Panc1 (cell line): ENCODE measurements at regions not wholly inside any gene's neighbourhood (a gene's known extent, or its start where the extent isn't known, plus 50 kb on each side); places are given as distances from the start of the nearest gene placed in this dataset.

Experiments
- ATAC-seq: fragments of 200-7000 bp; cut with Tn5 transposase; 2 replicates; pipeline ENCODE4 v1.9.1; 2020; ENCODE audit warnings: mild to moderate bottlenecking, moderate library complexity
- BruUV-seq: library from RNA; stranded (reverse); fragments of 400-500 nt; replicated peaks from 2 replicates; lab custom pipeline; 2021; lab: Mats Ljungman, UMichigan
- CTCF ChIA-PET: fragments of 300-600 bp; sonication (Branson Sonifier 250); formaldehyde crosslinking; loops from one replicate; lab custom pipeline; 2022; ENCODE audit warnings: antibody characterized with exemption; lab: Charles Lee
- POLR2A ChIA-PET: fragments of 300-600 bp; sonication (Branson Sonifier 250); formaldehyde crosslinking; loops from one replicate; lab custom pipeline; 2022; ENCODE audit warnings: antibody characterized with exemption; lab: Charles Lee
- DNase-seq: peaks from one replicate; pipeline ENCODE4 v3.0.0-alpha.2; 2010; ENCODE audit warnings: low read depth, low spot score
- H3K27ac ChIP-seq: 2 replicates; pipeline ENCODE4 v1.5.1; 2011; ENCODE audit warnings: mild to moderate bottlenecking, low read length, inconsistent platforms
- H3K27me3 ChIP-seq: fragments of 200-500 bp; sonication (Bioruptor generic); 2 replicates; pipeline ENCODE4 v1.6.0; 2014; ENCODE audit warnings: low read length, inconsistent platforms; ENCODE audit not compliant: control insufficient read depth, insufficient read depth
- H3K36me3 ChIP-seq: fragments of 200-500 bp; sonication (Bioruptor generic); 2 replicates; pipeline ENCODE4 v1.5.1; 2014; ENCODE audit warnings: inconsistent platforms, mild to moderate bottlenecking, low read length, moderate library complexity; ENCODE audit not compliant: control insufficient read depth, insufficient read depth
- H3K4me1 ChIP-seq: 2 replicates; pipeline ENCODE4 v1.5.1; 2011; ENCODE audit warnings: inconsistent platforms, mild to moderate bottlenecking, low read length, moderate library complexity; ENCODE audit not compliant: control insufficient read depth, insufficient read depth
- H3K4me3 ChIP-seq, 2 experiments: 2 replicates each; pipeline ENCODE4 v1.5.1; 2011 to 2012; ENCODE audit warnings: low read depth in 2 of 2, low read length in 2 of 2, mild to moderate bottlenecking in 2 of 2, inconsistent platforms in 1 of 2, moderate library complexity in 1 of 2
- H3K9me3 ChIP-seq: fragments of 200-500 bp; sonication (Bioruptor generic); 2 replicates; pipeline ENCODE4 v1.5.1; 2014; ENCODE audit warnings: low read depth, mild to moderate bottlenecking, inconsistent platforms, low read length, moderate library complexity; ENCODE audit not compliant: control insufficient read depth, insufficient read depth
- POLR2AphosphoS5 ChIP-seq: IDR thresholded peaks from 2 replicates; pipeline ENCODE4 v1.6.1; 2012; ENCODE audit warnings: mild to moderate bottlenecking, low read depth, low read length, moderate library complexity
- REST ChIP-seq, 2 experiments: IDR thresholded peaks; 2 replicates each; pipeline ENCODE4 v1.6.1; 2011 to 2012; ENCODE audit warnings: low read depth in 2 of 2, control low read depth in 1 of 2, low read length in 1 of 2, mild to moderate bottlenecking in 1 of 2, moderate library complexity in 1 of 2; ENCODE audit not compliant: insufficient read depth in 1 of 2
- SIN3A ChIP-seq: IDR thresholded peaks from 2 replicates; pipeline ENCODE4 v1.6.1; 2012; ENCODE audit warnings: low read depth, mild to moderate bottlenecking, low read length, moderate library complexity, borderline replicate concordance; ENCODE audit not compliant: insufficient read depth
- TCF7L2 ChIP-seq: IDR thresholded peaks from 2 replicates; pipeline ENCODE4 v1.6.1; 2011; ENCODE audit warnings: mild to moderate bottlenecking, low read depth, low read length, inconsistent platforms
- in situ Hi-C: cut with HindIII; loops from 2 replicates; pipeline ENCODE4 v1.10.0; 2016; ENCODE audit warnings: low sequenced_read_pairs, low pct_unique_long_range_greater_than_20kb
- intact Hi-C: fragments of 100-400 bp; cut with micrococcal nuclease; formaldehyde crosslinking; loops from one replicate; pipeline ENCODE4 v1.10.0; 2022; ENCODE audit not compliant: unreplicated experiment
- TF ChIP-seq, protein P1 (sequence below): fragments of 450-650 bp; IDR thresholded peaks from 2 replicates; pipeline ENCODE4 v1.5.1; 2017; ENCODE audit warnings: mild to moderate bottlenecking

- ChIA-PET POLR2A (no interaction called here), CTCF (no interaction called here)
- intact Hi-C loops (no loop called here), in situ Hi-C loops (no loop called here)
- no peak for DNase-seq
- no peak overlapping the region for H3K4me3 ChIP-seq
- no peak overlapping the region for H3K27ac ChIP-seq
- no peak for ATAC-seq
- TF ChIP-seq SIN3A (no peak), POLR2AphosphoS5 (no peak)
- TF ChIP-seq, protein P1, sequence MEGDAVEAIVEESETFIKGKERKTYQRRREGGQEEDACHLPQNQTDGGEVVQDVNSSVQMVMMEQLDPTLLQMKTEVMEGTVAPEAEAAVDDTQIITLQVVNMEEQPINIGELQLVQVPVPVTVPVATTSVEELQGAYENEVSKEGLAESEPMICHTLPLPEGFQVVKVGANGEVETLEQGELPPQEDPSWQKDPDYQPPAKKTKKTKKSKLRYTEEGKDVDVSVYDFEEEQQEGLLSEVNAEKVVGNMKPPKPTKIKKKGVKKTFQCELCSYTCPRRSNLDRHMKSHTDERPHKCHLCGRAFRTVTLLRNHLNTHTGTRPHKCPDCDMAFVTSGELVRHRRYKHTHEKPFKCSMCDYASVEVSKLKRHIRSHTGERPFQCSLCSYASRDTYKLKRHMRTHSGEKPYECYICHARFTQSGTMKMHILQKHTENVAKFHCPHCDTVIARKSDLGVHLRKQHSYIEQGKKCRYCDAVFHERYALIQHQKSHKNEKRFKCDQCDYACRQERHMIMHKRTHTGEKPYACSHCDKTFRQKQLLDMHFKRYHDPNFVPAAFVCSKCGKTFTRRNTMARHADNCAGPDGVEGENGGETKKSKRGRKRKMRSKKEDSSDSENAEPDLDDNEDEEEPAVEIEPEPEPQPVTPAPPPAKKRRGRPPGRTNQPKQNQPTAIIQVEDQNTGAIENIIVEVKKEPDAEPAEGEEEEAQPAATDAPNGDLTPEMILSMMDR = no peak
- no peaks in the 10 kb centered on the region for H3K27me3 ChIP-seq
- H3K4me1 ChIP-seq = no peaks in the 10 kb centered on the region
- no TSS peak for BruUV-seq
- H3K9me3 ChIP-seq = no peaks in the 10 kb centered on the region
- H3K36me3 ChIP-seq = no peaks in the 10 kb centered on the region
Measured at GRCh38 chr2:122858813-122859212, 1103.4 kb downstream of the TSN start.

- TF ChIP-seq, protein P1 = no peak
- Histone ChIP-seq H3K27me3 (no peaks in the 10 kb centered on the region), H3K4me3 (no peak overlapping the region), H3K36me3 (no peaks in the 10 kb centered on the region), H3K9me3 (no peaks in the 10 kb centered on the region), H3K27ac (no peak overlapping the region), H3K4me1 (no peaks in the 10 kb centered on the region)
- no peak for DNase-seq
- intact Hi-C loops (no loop called here), in situ Hi-C loops (no loop called here)
- ChIA-PET CTCF (no interaction called here), POLR2A (no interaction called here)
- no peak for ATAC-seq
- BruUV-seq = no TSS peak
Measured at GRCh38 chr2:122859260-122859659, 1103.8 kb downstream of the TSN start.

- CTCF ChIA-PET = no interaction called here
- in situ Hi-C loops = no loop called here
- BruUV-seq = no TSS peak
- intact Hi-C loops = no loop called here
- Histone ChIP-seq H3K9me3 (no peaks in the 10 kb centered on the region), H3K27ac (no peak overlapping the region), H3K36me3 (no peaks in the 10 kb centered on the region), H3K4me3 (no peak overlapping the region), H3K4me1 (no peaks in the 10 kb centered on the region), H3K27me3 (no peaks in the 10 kb centered on the region)
- POLR2A ChIA-PET = no interaction called here
- ATAC-seq = no peak
- TF ChIP-seq, protein P1 = no peak
- TF ChIP-seq TCF7L2 (no peak), POLR2AphosphoS5 (no peak), REST (IDR thresholded peaks at IDR 0.05; ENCODE audit: insufficient read depth in 1 of 2, low read depth in 2 of 2, low read length in 1 of 2) (no peak), SIN3A (no peak)
- no peak for DNase-seq
Measured at GRCh38 chr2:122863532-122863931, 1108.1 kb downstream of the TSN start.
